OCI-LY3 (cell line): ENCODE measurements at regions not wholly inside any gene's neighbourhood (a gene's known extent, or its start where the extent isn't known, plus 50 kb on each side); places are given as distances from the start of the nearest gene placed in this dataset.

Experiments
- H2AFZ ChIP-seq: fragments of 200-600, 300-600 bp; shearing (Covaris generic); 2 replicates; pipeline ENCODE4 v1.6.0; 2014; ENCODE audit warnings: antibody characterized with exemption, low read depth, low read length
- H3K27ac ChIP-seq: fragments of 200-600, 300-600 bp; sonication (generic); 2 replicates; pipeline ENCODE4 v1.5.1; 2014; ENCODE audit warnings: mild to moderate bottlenecking, low read length, moderate library complexity, mixed read lengths
- H3K27me3 ChIP-seq: fragments of 200-600, 300-600 bp; sonication (generic); 2 replicates; pipeline ENCODE4 v1.6.1; 2014; ENCODE audit warnings: low read depth, low read length, mixed read lengths
- H3K36me3 ChIP-seq: fragments of 200-600, 300-600 bp; sonication (generic); replicated peaks from 2 replicates; pipeline ENCODE3; 2014; ENCODE audit warnings: low read depth, low read length, mixed read lengths
- H3K4me1 ChIP-seq: fragments of 300-600, 200-600 bp; sonication (generic); 2 replicates; pipeline ENCODE4 v1.6.1; 2014; ENCODE audit warnings: low read length, mixed read lengths
- H3K4me2 ChIP-seq: fragments of 200-600, 300-600 bp; sonication (generic); 2 replicates; pipeline ENCODE4 v1.6.1; 2014; ENCODE audit warnings: low read length, mixed read lengths
- H3K4me3 ChIP-seq: fragments of 300-600, 200-600 bp; sonication (generic); 2 replicates; pipeline ENCODE4 v1.5.1; 2014; ENCODE audit warnings: antibody characterized with exemption, mild to moderate bottlenecking, low read length, moderate library complexity
- H3K79me2 ChIP-seq: fragments of 300-600, 200-600 bp; shearing (Covaris generic); 2 replicates; pipeline ENCODE4 v1.6.1; 2014; ENCODE audit warnings: mild to moderate bottlenecking, low read length, mixed read lengths
- H3K9ac ChIP-seq: fragments of 300-600, 200-600 bp; shearing (Covaris generic); 2 replicates; pipeline ENCODE4 v1.6.0; 2014; ENCODE audit warnings: mild to moderate bottlenecking, low read length, moderate library complexity
- H3K9me3 ChIP-seq: fragments of 200-600, 300-600 bp; shearing (Covaris generic); 2 replicates; pipeline ENCODE4 v1.6.1; 2014; ENCODE audit warnings: low read length, mixed read lengths; ENCODE audit not compliant: insufficient read depth
- H4K20me1 ChIP-seq: fragments of 200-600, 300-600 bp; sonication (generic); 2 replicates; pipeline ENCODE4 v1.6.1; 2016; ENCODE audit warnings: low read length, mixed read lengths; ENCODE audit not compliant: insufficient read depth
- CTCF ChIP-seq: fragments of 200-600, 300-600 bp; sonication (generic); IDR thresholded peaks from 2 replicates; pipeline ENCODE4 v1.5.1; 2014; ENCODE audit warnings: antibody characterized with exemption, low read length, low read depth
- EZH2phosphoT487 ChIP-seq: fragments of 200-600 bp; shearing (Covaris generic); IDR thresholded peaks from 2 replicates; pipeline ENCODE4 v1.6.1; 2018; ENCODE audit warnings: antibody characterized with exemption, mixed run types, low read depth

GRCh38 chr2:234219046-234219310 is 168.5 kb downstream of the SPP2 start:
- Histone ChIP-seq H3K36me3 (no peaks in the 10 kb centered on the region), H4K20me1 (no peaks in the 10 kb centered on the region), H3K4me3 (no peak overlapping the region), H3K9me3 (no peaks in the 10 kb centered on the region), H3K27ac (no peak overlapping the region), H3K27me3 (no peaks in the 10 kb centered on the region), H2AFZ (no peak overlapping the region), H3K4me2 (no peak overlapping the region), H3K4me1 (no peaks in the 10 kb centered on the region), H3K9ac (no peak overlapping the region), H3K79me2 (no peaks in the 10 kb centered on the region)
- TF ChIP-seq EZH2phosphoT487 (no peak), CTCF (no peak)

DNA sequence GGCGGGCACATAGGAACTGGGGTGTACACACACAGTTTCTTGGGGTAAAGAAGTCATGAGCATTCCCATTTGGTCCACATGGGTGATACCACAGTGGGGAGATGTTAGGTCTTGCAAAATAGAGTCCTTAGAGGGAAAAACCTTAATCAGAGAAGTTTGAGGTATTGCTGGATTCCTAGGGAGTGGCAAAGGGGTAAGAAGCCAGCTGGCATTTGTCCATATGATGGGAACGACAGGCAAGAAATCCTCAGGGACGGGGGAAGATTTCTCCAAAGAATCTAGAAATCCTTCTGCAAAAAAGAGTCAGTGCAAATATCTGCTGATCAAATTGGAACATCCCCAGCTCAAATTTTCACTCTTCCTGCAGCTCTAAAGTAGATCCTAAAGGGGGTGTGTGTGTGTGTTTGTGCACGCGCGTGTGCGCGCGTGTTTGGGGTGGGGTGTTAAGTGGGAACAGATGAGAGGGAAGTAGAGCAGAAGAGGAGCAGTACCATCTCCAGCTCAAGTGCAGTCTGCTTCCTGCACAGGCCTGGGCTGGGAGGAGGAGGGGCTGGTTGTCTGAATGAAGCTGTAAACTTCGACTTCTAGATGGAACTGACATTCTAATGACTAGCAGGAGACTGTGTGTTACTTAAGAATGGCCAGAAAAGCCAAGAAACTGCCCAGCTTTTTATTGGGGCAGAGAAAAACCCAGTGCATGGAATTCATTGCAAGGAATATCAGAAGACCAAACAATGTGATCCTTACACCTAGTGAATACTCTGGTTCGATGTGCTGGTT is 168.0 kb downstream of the SPP2 start:
- H3K79me2 ChIP-seq, result no peaks in the 10 kb centered on the region
- no peak overlapping the region for H3K9ac ChIP-seq
- no peaks in the 10 kb centered on the region for H3K4me1 ChIP-seq
- no peak overlapping the region for H3K4me2 ChIP-seq
- no peak overlapping the region for H3K4me3 ChIP-seq
- H3K27ac ChIP-seq, result no peak overlapping the region
- no peak overlapping the region for H2AFZ ChIP-seq
- no peaks in the 10 kb centered on the region for H3K9me3 ChIP-seq
- H4K20me1 ChIP-seq, result no peaks in the 10 kb centered on the region
- H3K27me3 ChIP-seq, result no peaks in the 10 kb centered on the region
- no peaks in the 10 kb centered on the region for H3K36me3 ChIP-seq
- no peak for TF ChIP-seq CTCF
- no peak for TF ChIP-seq EZH2phosphoT487

DNA sequence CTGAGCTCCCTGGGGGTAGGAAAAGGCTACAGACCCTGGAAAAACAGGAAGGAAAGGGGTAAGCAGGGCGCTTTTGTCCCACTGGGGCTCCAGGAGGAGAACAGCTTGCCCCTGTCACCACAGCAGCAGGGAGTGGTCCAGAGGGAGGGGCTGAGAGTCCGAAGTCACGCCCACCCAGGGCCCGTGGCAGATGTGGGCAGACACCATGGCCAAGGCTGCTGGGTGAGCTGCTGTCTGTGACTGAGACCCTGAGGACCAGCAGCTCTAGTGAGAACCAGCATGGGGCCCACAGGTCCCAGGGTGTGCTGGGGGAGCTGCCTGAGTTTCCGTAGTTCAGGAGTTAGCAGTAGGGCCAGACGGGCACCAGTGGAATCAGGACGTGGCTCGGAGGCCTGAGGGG is 162.0 kb downstream of the SPP2 start:
- no peak overlapping the region for H3K4me3 ChIP-seq
- no peaks in the 10 kb centered on the region for H3K27me3 ChIP-seq
- H3K9ac ChIP-seq, result no peak overlapping the region
- TF ChIP-seq EZH2phosphoT487 (no peak), CTCF (no peak)
- no peak overlapping the region for H3K4me2 ChIP-seq
- no peak overlapping the region for H2AFZ ChIP-seq
- H3K9me3 ChIP-seq, result no peaks in the 10 kb centered on the region
- no peaks in the 10 kb centered on the region for H4K20me1 ChIP-seq
- no peaks in the 10 kb centered on the region for H3K79me2 ChIP-seq
- H3K4me1 ChIP-seq, result no peaks in the 10 kb centered on the region
- no peak overlapping the region for H3K27ac ChIP-seq
- H3K36me3 ChIP-seq, result no peaks in the 10 kb centered on the region

DNA sequence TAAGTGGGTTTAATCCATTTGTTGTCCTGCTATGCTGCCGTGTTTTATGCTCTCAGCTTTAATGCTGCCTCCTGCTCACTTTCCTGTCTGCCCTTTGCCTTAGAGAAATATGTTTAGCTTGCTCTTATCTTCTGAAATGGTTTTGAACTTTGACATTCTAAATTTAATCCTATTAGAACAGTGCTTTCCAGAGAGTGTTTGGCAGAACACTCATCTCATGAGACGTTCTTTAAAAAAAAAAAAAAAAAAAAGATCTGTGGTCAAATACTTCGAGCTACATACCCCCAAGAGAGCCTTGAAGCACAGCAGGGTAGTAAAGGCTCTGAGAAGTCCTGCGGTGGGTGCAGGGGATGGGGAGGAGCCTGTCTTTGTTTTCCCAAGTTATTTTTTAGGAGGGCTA is 161.3 kb downstream of the SPP2 start:
- Histone ChIP-seq H3K4me1 (no peaks in the 10 kb centered on the region), H4K20me1 (no peaks in the 10 kb centered on the region), H3K4me3 (no peak overlapping the region), H3K9ac (no peak overlapping the region), H3K79me2 (no peaks in the 10 kb centered on the region), H3K9me3 (no peaks in the 10 kb centered on the region), H3K4me2 (no peak overlapping the region), H3K27me3 (no peaks in the 10 kb centered on the region), H3K36me3 (no peaks in the 10 kb centered on the region), H2AFZ (no peak overlapping the region), H3K27ac (no peak overlapping the region)
- TF ChIP-seq CTCF, result no peak
- no peak for TF ChIP-seq EZH2phosphoT487
